ENCODE measurements at regions not wholly inside any gene's neighbourhood (a gene's known extent, or its start where the extent isn't known, plus 50 kb on each side); places are given as distances from the start of the nearest gene placed in this dataset.

- no peak for DNase-seq
Observed at GRCh38 chr20:50341880-50342637, 151.4 kb downstream of the CEBPB start.

GRCh38 chr20:50342638-50343102 lies 152.0 kb downstream of the CEBPB start:
- no peak for DNase-seq

- DNase-seq, result no peak
Observed at GRCh38 chr20:50343125-50343489, 152.5 kb downstream of the CEBPB start.

DNA sequence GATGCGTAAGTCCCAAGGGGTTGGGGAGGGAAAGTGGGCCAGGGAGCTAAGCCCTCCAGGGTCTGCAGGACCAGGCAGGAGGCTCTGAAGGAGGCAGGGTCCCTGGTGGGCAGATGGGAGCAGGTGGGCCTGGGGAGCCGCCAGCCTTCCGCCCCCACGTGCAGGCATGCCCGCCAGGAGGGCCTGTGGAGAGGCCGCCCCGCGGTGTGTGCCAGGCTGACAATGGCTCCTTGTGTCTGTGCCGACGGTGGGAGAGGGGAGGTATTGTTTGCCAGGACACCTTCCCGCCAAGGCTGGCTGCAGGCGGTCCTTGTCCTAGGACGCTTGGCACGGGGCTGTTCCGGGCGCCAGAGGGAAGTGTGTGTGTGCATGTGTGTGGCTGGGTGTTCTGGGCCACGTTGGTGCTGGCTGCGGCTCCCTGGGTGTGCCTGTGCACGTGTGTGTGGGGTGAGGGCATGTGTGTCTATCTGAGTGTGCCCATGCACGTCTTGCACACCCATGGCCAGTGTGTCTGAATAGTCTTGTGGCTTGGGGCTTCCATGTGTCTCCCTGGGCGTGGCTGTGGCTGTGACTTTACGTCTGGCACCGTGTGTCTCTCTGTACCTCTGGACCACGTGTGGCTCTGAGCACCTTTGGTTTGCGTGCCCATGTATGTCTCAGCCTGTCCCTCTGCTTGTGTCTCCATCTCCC lies 153.0 kb downstream of the CEBPB start:
- no peak for DNase-seq

DNA sequence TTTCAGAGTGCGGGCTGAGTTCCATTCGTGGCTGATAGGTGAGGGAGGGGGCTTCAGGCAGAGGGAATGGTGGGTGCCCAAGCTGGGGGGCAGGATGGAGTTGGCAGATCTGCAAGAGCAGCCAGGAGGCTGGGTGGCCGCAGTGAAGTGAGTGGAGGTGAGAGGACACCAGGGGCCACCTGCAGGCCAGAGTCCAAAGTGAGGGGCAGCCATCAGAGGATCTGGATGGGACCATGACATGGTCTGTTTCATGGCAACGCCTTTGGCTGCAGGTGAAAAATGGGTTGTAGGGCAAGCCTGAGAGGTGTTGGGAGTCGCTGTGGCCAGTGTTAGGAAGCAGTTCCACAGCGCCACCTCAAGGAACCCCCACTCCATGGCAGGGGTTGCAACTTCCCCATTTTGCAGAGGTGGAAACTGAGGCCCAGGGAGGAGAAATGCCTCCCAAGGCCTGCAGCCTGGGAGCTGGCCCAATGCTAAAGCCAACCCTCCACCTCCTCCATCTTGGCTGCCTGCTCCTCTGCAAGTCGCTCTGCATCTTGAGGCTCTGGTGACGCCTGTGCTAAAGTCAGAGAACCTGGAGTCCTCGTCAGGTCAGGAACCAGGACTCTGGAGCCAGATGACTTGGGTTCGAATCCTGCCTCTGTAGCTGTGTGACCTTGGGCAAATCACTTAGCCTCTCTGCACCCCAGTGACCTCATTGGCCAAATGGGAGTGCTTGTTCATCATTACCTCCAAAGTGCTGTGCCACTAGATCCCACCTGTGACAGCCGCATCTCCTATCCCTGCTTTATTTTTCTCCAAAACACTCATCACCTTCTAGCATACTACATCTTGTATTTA lies 153.8 kb downstream of the CEBPB start:
- DNase-seq, result no peak

GRCh38 chr20:50345712-50346373 lies 155.2 kb downstream of the CEBPB start:
- no peak for DNase-seq

- DNase-seq, result peak; percentile 74
Observed at GRCh38 chr20:50346374-50347283, 156.0 kb downstream of the CEBPB start.

GRCh38 chr20:50347284-50348063 lies 156.8 kb downstream of the CEBPB start:
- no peak for DNase-seq

DNA sequence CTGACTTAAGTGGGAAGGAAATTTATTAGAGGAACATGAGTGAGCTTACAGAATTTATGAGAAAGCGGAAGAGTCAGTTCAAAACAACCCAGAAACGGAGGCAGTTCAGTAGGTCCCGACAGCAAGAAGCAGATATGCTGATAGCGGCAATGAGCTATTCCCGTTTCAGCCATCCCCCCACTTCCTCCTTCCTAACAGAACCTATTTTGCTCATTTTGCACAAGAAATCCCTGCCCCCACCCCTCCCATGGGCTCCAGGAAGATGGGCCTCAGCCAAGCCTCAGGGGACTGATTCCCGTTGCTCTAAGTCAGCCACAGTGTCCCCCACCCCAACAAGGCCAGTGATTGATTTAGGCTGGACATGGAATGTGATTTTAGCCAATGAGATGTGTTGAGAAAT lies 157.5 kb downstream of the CEBPB start:
- no peak for DNase-seq

DNA sequence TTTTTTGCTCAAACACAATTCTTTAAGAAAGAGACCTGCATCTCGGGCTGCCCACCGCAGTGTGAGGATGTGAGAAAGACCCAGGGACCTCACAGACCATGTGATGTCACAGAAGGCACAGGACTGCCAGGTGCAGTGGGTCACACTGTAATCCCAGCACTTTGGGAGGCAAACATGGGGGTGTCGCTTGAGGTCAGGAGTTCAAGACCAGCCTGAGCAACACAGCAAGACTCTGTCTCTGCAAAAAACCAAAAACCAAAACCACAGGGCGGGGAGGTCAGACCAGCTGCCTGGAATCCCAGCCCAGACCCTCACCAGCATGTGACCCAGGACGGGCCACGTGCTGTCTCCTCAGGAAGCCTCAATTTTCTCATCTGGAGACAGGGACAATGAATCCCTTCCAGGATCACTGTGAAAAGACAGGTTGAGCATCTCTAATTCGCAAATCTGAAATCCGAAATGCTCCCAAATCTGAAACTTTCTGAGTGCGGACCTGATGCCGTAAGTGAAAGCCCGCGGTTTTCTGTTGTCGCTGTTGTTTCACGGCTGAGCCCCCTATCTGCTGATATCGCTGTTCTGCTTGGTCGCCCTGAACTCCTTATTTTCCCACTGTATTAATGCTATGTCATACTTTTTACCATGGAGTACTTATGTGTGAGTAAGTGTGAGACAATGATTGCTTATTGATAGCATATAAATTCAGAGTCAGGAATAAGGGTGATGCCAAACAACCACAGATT lies 159.5 kb upstream of the PTPN1 start:
- DNase-seq, result no peak

DNA sequence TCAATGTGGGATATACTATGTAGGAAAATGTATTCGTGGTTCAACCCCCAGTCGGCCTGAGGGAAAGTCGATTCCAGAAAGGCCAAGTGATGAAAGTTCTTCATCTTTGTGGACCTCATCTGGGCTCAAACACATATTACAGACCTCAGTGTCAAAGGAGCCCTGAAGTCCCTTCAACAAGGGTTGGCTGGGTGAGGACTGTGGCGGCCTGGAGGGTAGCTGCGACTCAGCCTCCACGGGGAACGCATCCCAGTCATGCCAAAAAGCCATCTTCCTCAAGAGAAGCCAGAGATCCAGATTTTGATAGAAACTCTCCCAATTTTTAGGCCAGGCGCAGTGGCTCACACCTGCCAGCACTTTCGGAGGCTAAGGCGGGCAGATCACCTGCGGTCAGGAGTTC lies 158.6 kb upstream of the PTPN1 start:
- no peak for DNase-seq

DNA sequence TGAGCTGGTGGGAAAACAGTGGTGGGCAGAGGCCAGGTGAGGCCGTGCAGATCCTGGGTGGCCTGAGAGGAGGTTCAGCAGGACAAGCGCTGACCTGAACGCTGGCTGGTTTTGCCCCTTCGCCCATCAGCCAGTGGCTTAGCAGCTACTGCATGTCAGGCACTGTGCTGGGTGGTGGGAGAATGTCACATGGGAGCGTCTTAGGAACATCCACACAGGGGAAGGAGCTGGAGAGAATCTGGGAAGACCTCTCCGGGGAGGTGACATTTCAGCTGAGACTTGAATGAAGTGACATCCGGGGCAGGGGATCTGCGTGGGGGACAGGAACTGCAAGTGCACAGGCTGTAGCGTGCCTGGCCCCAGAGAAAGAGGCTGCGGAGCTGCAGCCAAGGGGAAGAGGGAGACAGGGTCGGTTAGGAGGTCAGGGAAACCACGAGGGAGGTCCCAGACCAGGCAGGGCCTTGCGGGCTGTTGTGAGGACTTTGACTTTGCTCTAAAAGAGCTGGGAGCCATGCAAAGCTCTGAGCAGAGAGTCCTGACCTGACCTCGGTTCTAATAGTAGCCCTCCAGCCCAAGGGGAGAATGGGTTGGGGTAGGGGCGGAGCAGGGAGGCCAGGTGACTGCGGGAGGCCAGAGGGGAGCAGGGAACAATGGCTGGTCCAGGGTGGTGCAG lies 156.8 kb upstream of the PTPN1 start:
- no peak for DNase-seq

GRCh38 chr20:50354721-50355589 lies 155.2 kb upstream of the PTPN1 start:
- no peak for DNase-seq

GRCh38 chr20:50355590-50356524 lies 154.3 kb upstream of the PTPN1 start:
- no peak for DNase-seq

DNA sequence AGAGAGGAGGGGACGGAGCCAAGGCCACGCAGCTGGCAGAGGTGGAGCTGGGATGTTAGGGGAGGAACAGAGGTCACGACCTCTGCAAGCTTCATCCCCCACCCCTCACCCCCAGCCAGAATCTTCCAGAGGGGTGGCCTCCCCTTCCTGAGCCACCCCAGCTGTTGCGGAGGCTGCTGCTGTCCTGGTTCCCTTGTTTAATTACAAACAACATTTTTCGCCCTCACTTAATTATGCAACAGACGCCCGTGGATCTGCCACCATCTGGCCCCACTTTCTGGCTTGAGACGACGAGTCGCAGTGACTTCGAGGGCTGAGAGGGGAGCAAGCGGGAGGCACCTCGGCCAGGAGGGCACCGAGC lies 153.7 kb upstream of the PTPN1 start:
- no peak for DNase-seq

DNA sequence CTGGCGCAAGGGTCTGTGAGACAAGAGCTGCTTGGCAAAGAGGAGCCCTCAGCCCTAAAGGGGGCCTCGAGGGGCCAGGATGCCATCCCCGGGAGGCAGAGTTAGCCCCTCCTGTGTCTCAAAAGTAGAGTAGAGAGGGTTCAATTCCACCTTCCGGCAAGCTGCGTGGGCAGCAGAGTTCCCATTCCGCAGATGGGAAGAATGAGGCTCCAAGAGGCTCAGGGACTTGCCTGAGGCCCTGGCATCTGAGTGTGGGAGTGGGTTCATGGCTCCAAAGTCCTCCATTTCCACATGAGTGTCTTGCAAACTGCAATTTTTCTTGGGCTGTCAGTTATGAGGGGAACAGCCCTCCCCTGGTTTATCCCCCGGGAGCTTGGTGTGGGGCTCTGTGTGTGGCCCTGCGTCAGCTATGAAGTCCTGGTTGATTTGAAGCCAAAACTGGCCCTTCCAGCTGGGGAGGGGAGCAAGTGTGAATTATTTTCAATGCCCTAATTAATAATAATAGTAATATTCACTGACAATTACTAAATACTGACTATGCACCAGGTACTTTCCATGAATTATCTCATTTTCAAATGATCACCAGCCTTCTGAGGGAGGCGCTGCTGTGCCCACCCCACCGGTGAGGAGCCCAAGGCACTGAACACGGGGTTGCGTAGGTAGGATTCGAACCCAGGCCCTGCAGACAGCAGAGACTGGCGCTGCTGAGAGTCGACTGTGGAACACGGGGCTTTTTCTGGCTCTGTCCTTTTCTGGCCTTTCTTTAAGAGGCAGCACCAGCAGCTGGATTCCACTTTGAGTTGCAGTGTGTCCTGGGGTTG lies 153.0 kb upstream of the PTPN1 start:
- no peak for DNase-seq
